Lung microvascular endothelial cell (primary cell): ENCODE measurements at regions not wholly inside any gene's neighbourhood (a gene's known extent, or its start where the extent isn't known, plus 50 kb on each side); places are given as distances from the start of the nearest gene placed in this dataset.
"Not testable (repeated sequence)": the region's sequence is repeated elsewhere in the genome, so short reads cannot be mapped to it uniquely, and the experiment has no call there.

ENCODE experiments used
- DNase-seq, 2 donors: peaks; one replicate each; pipeline versions ENCODE4 v3.0.0 to v3.0.0-alpha.2; 2010; ENCODE audit warnings: low read depth in 2 of 2

DNA sequence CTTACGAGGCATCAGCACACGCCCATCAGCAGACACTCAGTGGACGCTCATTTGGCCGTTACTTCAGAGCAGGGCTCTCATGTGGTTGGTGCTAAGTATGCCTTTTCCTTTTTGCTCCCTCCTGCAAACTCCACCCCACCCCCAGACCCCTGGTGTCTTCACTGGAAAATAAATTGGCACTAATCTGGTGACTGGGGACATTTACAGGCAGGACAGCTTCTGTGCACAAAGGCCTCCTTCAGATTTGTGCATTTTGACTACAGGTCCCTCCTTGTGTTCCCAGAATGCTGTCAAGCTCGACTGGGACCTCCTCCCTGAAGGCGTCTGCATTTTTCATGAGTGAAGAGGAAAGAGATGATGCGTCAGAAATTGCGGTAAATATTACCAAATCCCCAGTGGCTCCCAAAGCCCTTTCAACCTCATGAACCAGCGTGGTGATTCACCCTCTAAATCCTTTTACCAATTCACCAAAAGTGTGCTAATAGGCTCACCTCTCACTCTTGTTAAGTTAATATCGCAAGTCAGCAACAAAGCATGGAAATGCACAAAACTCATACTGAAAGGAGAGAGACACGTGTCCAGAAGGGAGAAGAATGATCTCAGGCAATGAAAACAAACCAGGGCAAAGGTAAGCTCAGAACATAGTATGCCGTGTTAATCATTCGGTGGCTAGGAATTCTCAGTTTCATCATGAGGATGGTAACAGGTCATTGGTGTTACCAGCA is 119.0 kb downstream of the NKX6-1 start:
- DNase-seq = no peak

GRCh38 chr4:84378983-84379382 is 120.1 kb downstream of the NKX6-1 start:
- no peak for DNase-seq

DNA sequence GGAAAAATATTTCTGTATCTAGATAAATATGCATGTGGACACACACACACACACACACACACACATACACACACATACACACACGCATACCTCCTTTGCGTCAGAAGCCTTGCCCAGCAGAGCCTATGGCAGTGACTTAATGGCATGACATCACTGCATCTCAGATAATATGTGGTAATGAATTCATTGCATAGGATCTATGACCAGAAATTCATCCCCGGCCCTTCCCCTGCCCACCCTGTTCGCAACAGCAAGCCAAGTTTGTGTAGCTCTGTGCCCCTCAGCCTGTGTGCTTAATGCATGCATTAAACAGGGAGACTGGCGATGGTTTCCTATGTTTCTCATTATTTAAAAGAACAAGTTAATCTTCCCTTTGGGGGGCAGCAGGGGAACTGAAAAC is 120.7 kb downstream of the NKX6-1 start:
- no peak for DNase-seq

DNA sequence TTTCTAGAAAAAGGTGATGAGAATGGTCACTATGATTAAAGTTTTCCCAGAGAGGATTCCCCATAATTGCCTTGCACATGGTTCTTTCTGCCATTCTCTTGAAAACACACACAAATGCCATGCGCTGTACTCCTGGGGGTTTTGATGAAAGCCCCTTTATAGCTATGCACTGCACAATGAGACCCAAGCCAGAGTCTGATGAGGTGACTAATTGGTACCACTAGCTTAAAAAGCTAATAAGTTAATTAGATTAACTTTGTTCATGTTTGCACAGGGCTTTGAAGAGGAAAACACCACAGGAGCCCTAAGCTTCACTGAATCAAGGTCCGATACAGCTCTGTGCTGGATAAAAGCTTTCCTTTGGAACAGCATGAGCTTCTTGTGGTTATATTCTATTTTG is 132.2 kb downstream of the NKX6-1 start:
- no peak for DNase-seq

DNA sequence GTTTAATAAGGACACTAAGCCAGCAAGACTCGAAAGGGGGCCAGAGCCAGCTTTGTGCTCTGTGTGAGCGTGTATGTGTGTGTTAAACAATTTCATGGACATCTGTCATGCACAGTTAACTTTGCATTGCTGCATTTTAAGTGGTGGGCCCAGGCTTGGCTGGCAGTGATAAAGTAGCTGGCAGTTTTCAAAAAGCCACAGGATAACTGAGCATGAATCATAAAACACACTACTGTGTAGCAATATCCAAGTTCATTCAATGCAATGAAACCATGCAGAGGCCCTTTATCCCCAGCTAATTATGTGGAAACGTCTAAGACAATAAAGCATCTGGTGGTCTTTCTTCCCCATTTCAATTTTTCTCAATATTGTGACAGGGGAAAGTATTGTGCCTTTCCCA is 132.9 kb downstream of the NKX6-1 start:
- DNase-seq = no peak

DNA sequence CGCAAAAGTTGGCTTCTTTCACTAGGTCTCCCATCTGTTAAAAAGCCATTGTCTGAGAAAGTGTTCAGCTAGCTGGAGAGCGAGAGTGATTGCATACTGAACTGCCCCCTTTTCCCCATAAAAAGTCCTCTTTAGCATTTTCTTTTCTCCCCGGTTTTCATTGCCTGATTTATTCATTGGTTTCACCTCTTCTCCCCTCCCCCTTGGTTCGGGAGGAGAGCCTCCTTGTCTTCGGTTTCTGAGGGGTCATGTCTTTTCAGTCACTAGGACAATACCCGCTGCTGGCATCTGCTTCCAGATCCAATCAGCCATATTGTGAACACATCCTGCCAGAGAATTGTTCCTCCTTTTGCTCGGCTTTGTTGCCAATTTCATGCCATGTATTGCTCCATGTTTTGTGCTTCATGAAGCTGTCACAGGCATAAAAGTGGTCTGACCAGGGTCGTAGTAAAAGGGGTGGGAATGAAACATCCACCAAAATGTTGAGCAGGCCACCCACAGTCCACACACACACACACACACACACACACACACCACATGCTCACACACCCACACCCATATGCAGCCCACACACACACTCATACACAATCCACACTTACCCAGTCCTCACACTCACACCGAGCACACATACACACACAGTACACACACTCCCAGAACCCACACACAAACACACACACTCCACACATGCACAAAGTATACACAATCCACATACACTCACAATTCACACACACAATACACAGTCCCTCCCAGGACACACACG is 136.0 kb downstream of the NKX6-1 start:
- DNase-seq = no peak

DNA sequence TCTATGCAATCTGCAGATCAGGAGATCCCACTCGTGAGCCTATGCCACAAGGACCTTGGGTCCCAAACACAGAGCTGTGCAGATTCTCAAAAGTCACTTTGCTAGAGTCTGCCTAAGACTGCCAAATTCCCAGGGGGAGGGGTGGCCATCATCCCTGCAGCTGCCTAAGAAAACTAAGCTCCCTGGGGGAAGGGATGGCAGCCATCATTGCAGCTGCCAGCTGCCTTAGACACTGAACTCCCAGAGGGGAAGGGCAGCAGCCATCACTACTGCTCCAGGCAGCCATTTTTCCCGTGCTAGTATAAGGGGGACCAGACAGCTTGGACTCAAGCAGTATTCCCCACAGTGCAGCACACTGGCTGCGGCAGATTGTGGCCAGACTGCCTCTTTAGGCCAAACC is 156.9 kb downstream of the NKX6-1 start:
- DNase-seq = no peak

DNA sequence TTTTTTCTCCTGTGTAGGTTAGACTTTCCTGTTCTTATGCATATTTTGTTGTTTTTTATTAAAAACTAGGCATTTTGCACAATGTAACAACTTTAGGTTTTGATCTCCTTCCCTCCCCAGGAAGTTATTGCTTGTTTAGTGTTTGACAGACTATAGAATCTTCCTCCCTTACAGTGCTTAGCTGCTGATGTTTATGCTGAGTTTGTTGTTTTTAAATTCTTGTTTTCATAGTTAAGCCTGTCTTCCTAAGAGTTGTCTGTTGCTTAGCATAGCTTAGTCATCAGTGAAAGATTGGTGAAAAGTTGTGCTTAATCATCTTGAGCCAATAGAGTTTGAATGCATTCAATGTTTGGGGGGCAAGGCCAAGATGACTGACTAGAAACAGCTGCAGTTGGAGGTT is 157.5 kb downstream of the NKX6-1 start:
- DNase-seq = no peak

DNA sequence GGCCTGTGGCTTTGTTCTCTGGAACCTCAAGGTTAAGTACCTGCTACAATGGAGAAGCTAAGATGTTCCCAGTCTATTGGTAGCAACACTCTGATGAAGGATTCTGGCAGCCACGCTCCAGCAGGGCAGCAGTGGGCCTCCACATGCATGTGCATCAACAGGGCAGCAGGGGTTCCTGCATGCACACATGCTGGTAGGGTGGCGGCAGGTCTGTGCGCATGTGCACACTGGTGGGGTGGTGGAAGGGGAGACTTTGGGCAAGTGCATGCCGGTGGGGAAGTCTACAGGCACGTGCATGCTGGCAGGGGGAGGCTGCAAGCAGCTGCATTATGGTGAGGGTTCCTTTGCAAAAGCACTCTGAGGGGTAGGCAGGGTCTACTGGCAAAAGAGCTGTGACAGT is 160.7 kb downstream of the NKX6-1 start:
- no peak for DNase-seq

GRCh38 chr4:84336964-84337705 is 162.0 kb downstream of the NKX6-1 start:
- DNase-seq = no peak

DNA sequence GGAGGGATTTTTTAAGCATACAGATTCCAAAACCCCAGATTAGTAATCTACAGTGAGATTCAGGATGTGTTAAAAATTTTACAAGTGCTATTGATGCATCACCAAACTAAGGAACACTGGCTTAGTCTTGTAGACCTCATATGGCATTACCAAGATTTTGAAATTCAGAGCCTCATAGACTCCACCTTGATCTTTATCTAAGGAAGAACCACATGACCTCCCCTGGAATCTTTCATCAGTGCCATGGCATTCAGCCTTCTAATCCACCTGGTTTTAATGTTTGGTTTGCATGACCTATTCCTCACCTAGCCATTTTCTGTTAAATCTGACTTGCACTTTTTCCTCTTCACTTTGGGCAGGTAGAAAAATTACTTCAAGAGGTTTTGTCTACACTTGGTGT is 171.6 kb downstream of the NKX6-1 start:
- DNase-seq = no peak

DNA sequence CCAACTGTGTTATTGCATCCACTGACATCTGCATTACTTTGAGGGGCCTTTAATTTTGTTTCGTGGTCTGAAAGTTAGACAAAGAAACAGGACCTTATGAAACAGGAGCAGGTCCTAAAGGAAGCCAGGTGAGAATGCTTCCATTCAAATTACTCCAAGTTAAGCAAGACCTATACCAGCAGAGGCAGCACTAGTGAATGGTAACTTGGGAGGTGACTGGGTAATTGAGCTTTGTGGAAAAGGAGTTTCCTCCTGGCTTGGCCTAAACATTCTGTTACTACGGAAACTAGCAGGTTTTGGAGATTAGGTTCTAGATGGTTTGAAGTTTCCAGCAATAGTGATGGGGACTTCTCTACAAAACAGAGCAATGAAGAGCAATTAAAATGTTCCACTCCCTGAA is 173.5 kb downstream of the NKX6-1 start:
- DNase-seq = no peak

DNA sequence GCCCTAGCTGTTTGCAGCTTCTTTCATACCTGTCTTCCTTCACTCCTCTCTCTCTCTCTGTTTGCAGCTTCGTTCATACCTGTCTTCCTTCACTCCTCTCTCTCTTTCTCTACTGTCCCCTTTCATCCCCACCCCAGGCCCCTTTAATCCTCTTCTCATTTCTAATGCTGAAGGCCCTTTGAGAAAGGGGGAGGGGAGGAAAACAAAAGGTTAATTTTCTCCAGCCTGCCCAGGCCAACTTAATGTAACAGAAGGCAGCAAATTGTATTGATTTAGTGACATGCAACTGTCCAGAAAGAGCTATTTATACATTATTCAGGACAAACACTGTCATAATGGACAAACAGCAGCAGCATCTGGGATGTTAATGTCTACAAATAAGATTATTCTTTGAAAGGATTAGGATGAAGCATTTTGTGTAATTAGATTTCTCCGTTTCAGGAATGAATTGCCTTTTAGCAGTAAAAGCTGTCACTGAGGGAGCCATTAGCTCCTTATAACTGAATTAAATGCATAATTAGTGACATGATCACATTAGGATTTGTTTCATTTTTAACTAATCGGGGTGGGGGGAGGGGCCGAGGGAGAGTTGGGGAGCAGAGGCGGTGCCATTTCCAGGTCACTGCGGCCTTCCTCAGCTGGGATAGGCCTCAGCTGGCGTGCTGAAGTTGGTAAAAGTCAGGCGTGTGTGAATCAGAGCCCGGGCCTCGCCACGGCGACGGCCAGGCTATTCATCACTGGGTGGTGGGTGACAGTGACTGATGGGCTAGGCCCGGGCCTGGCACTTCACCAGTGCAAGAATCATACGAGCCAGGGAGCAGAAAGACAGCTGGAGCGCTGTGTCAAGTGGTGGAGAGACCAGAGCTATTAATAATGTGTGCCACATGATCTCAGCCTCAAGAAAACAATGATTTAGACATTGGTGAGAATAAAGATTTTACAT is 174.5 kb downstream of the NKX6-1 start:
- no peak for DNase-seq

DNA sequence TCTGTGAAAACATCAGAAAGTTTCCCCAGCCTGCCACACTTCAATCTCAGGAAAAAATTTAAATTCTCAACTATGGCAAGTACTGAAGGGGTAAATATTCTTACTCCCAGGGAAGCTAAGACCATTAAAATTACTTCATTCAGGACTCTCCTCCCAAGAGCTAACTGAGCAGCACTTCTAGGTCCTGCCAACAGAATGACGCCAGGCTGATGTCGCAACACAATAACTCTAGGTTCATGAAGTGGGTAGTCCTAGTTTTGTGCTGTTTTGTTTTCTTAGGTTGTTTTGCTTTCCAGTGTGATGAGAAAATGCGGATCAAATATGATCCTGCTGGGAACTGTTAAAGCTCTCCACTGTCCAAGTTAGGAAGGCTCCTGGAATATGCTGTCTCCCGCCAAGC is 180.0 kb downstream of the NKX6-1 start:
- DNase-seq = no peak

DNA sequence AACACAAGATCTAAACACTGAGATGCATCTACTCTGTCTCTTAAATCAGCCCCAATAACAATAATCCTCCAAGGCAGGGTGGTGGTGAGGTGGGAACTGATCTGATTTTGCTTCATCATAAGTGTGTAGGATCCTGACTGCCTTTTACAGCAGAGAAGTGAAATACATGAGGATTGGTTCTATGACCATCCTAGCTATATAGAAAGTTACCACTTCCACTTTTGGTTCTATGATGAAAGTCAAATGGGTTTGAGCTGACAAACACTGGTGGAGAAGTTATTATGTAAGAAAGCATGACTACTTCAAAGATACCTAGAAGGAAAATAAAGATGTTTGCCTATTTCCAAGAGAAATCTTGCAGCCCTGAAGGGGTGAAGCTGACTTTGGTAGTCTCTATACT is 181.6 kb downstream of the NKX6-1 start:
- no peak for DNase-seq

GRCh38 chr4:84312426-84313012 is 186.6 kb downstream of the NKX6-1 start:
- no peak for DNase-seq

- no peak for DNase-seq
Observed at GRCh38 chr4:84309191-84309590, 189.9 kb downstream of the NKX6-1 start.

DNA sequence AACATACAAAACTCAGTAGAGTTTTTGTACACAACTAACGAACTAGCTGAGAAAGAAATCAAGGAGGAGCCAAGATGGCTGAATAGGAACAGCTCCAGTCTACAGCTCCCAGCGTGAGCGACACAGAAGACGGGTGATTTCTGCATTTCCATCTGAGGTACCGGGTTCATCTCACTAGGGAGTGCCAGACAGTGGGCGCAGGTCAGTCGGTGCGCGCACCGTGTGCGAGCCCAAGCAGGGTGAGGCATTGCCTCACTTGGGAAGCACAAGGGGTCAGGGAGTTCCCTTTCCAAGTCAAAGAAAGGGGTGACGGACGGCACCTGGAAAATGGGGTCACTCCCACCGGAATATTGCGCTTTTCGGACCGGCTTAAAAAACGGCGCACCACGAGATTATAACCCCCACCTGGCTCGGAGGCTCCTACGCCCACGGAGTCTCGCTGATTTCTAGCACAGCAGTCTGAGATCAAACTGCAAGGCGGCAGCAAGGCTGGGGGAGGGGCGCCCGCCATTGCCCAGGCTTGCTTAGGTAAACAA is 200.3 kb downstream of the NKX6-1 start:
- not testable (repeated sequence) for DNase-seq

DNA sequence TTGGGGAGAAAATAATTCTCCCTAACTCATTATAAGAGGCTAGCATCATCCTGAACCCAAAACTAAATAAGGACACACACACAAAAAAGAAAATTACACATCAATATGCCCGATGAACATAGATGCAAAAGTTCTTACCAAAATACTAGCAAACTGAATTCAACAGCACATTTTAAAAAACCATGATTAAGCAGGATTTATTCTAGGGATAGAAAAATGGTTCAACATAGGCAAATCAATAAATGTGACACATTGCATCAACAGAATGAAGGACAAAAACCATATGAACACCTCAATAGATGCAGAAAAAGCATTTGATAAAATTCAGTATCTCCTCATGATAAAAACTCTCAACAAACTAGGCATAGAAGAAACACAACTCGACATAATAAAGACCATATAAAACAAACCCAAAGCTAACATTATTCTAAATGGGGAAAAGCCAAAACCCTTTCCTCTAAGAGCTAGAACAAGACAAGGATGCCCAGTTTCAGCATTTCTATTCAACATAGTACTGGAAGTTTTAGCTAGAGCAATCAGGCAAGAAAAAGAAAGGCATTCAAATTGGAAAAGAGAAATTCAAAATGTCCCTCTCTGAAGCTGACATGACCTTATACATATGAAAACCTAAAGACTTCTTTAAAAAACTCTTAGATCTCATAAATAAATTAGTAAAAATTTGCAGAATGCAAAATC is 200.9 kb downstream of the NKX6-1 start:
- no peak for DNase-seq

GRCh38 chr4:84291969-84292368 is 207.1 kb downstream of the NKX6-1 start:
- no peak for DNase-seq
